ENCODE measurements at regions not wholly inside any gene's neighbourhood (a gene's known extent, or its start where the extent isn't known, plus 50 kb on each side); places are given as distances from the start of the nearest gene placed in this dataset.

DNA sequence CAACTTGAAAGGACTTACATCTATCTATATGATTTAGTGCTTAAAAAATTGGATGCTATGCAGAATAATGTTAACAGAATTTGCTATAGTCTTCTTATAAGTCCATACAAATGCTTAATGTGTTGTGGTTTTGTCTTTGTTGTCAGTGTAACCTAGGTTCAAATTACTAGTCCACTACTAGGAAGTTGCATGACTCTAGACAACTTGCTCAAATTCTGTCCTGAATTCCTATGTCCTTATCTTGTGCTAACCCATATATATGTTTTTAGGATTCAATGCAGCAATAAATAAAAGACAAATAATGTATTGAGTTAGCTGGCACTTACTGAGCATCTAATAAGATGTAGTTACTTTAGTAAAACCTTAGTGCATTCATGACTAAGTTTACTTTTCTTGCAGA lies 276.5 kb upstream of the KCNMB2 start:
- TF ChIP-seq CTCF (IDR thresholded peaks at IDR 0.05) = no peak
- TF ChIP-seq EZH2 (IDR thresholded peaks at IDR 0.05; ENCODE audit: borderline replicate concordance, insufficient read depth, low read depth, low read length, poor library complexity, severe bottlenecking) = no peak
